Stimulated activated CD4-positive, alpha-beta T cell treated with anti-CD3 and anti-CD28 coated beads, Interleukin-4, amount 100 ng/mL, for 1 hour (primary cell): ENCODE measurements at regions not wholly inside any gene's neighbourhood (a gene's known extent, or its start where the extent isn't known, plus 50 kb on each side); places are given as distances from the start of the nearest gene placed in this dataset.
"Not testable (repeated sequence)": the region's sequence is repeated elsewhere in the genome, so short reads cannot be mapped to it uniquely, and the experiment has no call there.

Source experiments
- DNase-seq: peaks from one replicate; pipeline ENCODE4 v3.0.0-alpha.2; 2020

GRCh38 chr13:109311431-109311976, 474.9 kb downstream of the IRS2 start:
- DNase-seq: not testable (repeated sequence)

- no peak for DNase-seq
Measured at GRCh38 chr13:109309625-109310363, 476.6 kb downstream of the IRS2 start.

- no peak for DNase-seq
Measured at GRCh38 chr13:109307027-109307426, 479.4 kb downstream of the IRS2 start.

- no peak for DNase-seq
Measured at GRCh38 chr13:109301726-109302125, 484.7 kb downstream of the IRS2 start.

- no peak for DNase-seq
Measured at GRCh38 chr13:109301276-109301675, 485.1 kb downstream of the IRS2 start.

- DNase-seq: no peak
Measured at GRCh38 chr13:109297628-109298027, 488.8 kb downstream of the IRS2 start.

- DNase-seq: no peak
Measured at GRCh38 chr13:109293166-109293565, 493.2 kb downstream of the IRS2 start.

- no peak for DNase-seq
Measured at GRCh38 chr13:109288151-109288709, 498.2 kb downstream of the IRS2 start.

GRCh38 chr13:109287553-109287952, 498.8 kb downstream of the IRS2 start:
- DNase-seq: no peak

- no peak for DNase-seq
Measured at GRCh38 chr13:109285586-109285985, 500.8 kb downstream of the IRS2 start.

- DNase-seq: no peak
Measured at GRCh38 chr13:109281903-109282635, 504.3 kb downstream of the IRS2 start.

- DNase-seq: no peak
Measured at GRCh38 chr13:109281017-109281902, 505.1 kb downstream of the IRS2 start.

GRCh38 chr13:109276261-109276660, 510.1 kb downstream of the IRS2 start:
- no peak for DNase-seq

GRCh38 chr13:109275852-109276251, 510.5 kb downstream of the IRS2 start:
- DNase-seq: no peak

GRCh38 chr13:109275139-109275745, 511.1 kb downstream of the IRS2 start:
- DNase-seq: no peak

GRCh38 chr13:109274188-109274821, 512.1 kb downstream of the IRS2 start:
- DNase-seq: no peak

GRCh38 chr13:109273326-109273751, 513.0 kb downstream of the IRS2 start:
- DNase-seq: no peak

GRCh38 chr13:109272595-109273325, 513.6 kb downstream of the IRS2 start:
- DNase-seq: no peak

GRCh38 chr13:109271555-109272541, 514.5 kb downstream of the IRS2 start:
- DNase-seq: no peak

- DNase-seq: no peak
Measured at GRCh38 chr13:109271061-109271460, 515.3 kb downstream of the IRS2 start.
